HepG2 (cell line): ENCODE measurements at regions not wholly inside any gene's neighbourhood (a gene's known extent, or its start where the extent isn't known, plus 50 kb on each side); places are given as distances from the start of the nearest gene placed in this dataset.

ENCODE experiments used
- ATAC-seq: fragments of 200-7000 bp; cut with Tn5 transposase; 3 replicates; pipeline ENCODE4 v1.9.1; 2020; ENCODE audit warnings: mild to moderate bottlenecking, moderate library complexity
- BruUV-seq: library from RNA; stranded (reverse); fragments of 400-500 nt; replicated peaks from 2 replicates; lab custom pipeline; 2021; lab: Mats Ljungman, UMichigan
- CTCF ChIA-PET: fragments of 300-600 bp; formaldehyde crosslinking; extraction: SDS; loops from one replicate; lab custom pipeline; 2021; ENCODE audit warnings: low total read pairs, inconsistent platforms, low intra/inter-chr PET ratio; lab: Yijun Ruan, JAX
- POLR2A ChIA-PET: fragments of 350-600 bp; sonication (Branson Sonifier 250); formaldehyde crosslinking; loops from one replicate; lab custom pipeline; 2020; ENCODE audit warnings: antibody characterized with exemption, inconsistent platforms; lab: Yijun Ruan, JAX
- DNase-seq: peaks from one replicate; pipeline ENCODE4 v3.0.0-alpha.2; 2015; ENCODE audit warnings: low spot score
- FAIRE-seq: peaks from 3 replicates; lab custom pipeline; 2011; peaks lifted over from hg19 to GRCh38; lab: Jason Lieb, UNC
- H2AFZ ChIP-seq: one replicate; pipeline ENCODE4 v1.6.1; 2011; ENCODE audit warnings: low read length, inconsistent platforms
- H3K27ac ChIP-seq: fragments of 300-600 bp; 3 replicates; pipeline ENCODE4 v1.8.0; 2011; ENCODE audit warnings: mixed run types, mild to moderate bottlenecking, mixed read lengths, low read length, inconsistent platforms; ENCODE audit not compliant: insufficient read depth; ENCODE audit errors: extremely low read length
- H3K27me3 ChIP-seq, 2 experiments: fragments of 200-600 bp in 1 of 2; 2 replicates in 1 of 2; 3 replicates in 1 of 2; pipeline versions ENCODE4 v1.6.0 to v1.8.0; 2011; ENCODE audit warnings: low read length in 2 of 2, mild to moderate bottlenecking in 2 of 2, moderate library complexity in 2 of 2, inconsistent platforms in 1 of 2; ENCODE audit not compliant: insufficient read depth in 2 of 2, control insufficient read depth in 1 of 2
- H3K36me3 ChIP-seq, 2 experiments: fragments of 200-600 bp in 1 of 2; replicated peaks in 1 of 2; 2 replicates in 1 of 2; 3 replicates in 1 of 2; pipeline versions ENCODE4 v1.5.1 to v1.8.0; 2011; ENCODE audit warnings: low read length in 2 of 2, inconsistent platforms in 1 of 2; ENCODE audit not compliant: insufficient read depth in 2 of 2, control insufficient read depth in 1 of 2
- H3K4me1 ChIP-seq: 2 replicates; pipeline ENCODE4 v1.5.1; 2012; ENCODE audit warnings: low read length, inconsistent platforms; ENCODE audit not compliant: insufficient read depth
- H3K4me2 ChIP-seq: 2 replicates; pipeline ENCODE4 v1.6.0; 2011; ENCODE audit warnings: low read depth, low read length, inconsistent platforms
- H3K4me3 ChIP-seq, 3 experiments: fragments of 200-600 bp in 1 of 3; sonication (generic), shearing (Covaris generic) in 1 of 3; replicated peaks in 1 of 3; 2 replicates each; pipeline ENCODE4 v1.5.1; 2011 to 2016; ENCODE audit warnings: low read length in 3 of 3, inconsistent platforms in 2 of 3, low read depth in 2 of 3, mild to moderate bottlenecking in 2 of 3, control low read depth in 1 of 3, mixed read lengths in 1 of 3; ENCODE audit not compliant: insufficient read depth in 1 of 3
- H3K79me2 ChIP-seq: one replicate; pipeline ENCODE4 v1.6.1; 2011; ENCODE audit warnings: low read length, inconsistent platforms; ENCODE audit not compliant: insufficient read depth
- H3K9ac ChIP-seq: 2 replicates; pipeline ENCODE4 v1.6.0; 2011; ENCODE audit warnings: mild to moderate bottlenecking, low read depth, low read length, inconsistent platforms; ENCODE audit not compliant: insufficient read depth
- H3K9me3 ChIP-seq: 2 replicates; pipeline ENCODE4 v1.5.1; 2012; ENCODE audit warnings: mild to moderate bottlenecking, low read length
- H4K20me1 ChIP-seq: 2 replicates; pipeline ENCODE4 v1.6.0; 2011; ENCODE audit warnings: inconsistent platforms, mild to moderate bottlenecking, low read length, moderate library complexity; ENCODE audit not compliant: insufficient read depth
- TAF1 ChIP-seq: sonication (generic); formaldehyde crosslinking; IDR thresholded peaks from 2 replicates; pipeline ENCODE4 v1.4.0; 2020; ENCODE audit warnings: missing genetic modification reagents
- ZNF407 ChIP-seq: sonication (generic); formaldehyde crosslinking; IDR thresholded peaks from one replicate; pipeline ENCODE4 v1.5.1; 2020; ENCODE audit warnings: mild to moderate bottlenecking, missing genetic modification reagents; ENCODE audit errors: not compliant biosample characterization
- ZNF629 ChIP-seq: sonication (generic); formaldehyde crosslinking; conservative IDR thresholded peaks from 2 replicates; pipeline ENCODE4 v1.5.0; 2020; ENCODE audit warnings: missing genetic modification reagents
- WGBS: methylation state at CpG from one replicate; pipeline ENCODE4 v1.1.6; 2017; ENCODE audit warnings: low lambda C conversion rate; 5-methylcytosine and 5-hydroxymethylcytosine counted together
- in situ Hi-C: cut with HindIII; loops from 2 replicates; pipeline ENCODE4 v1.10.0; 2017; ENCODE audit warnings: low pct_unique_long_range_greater_than_20kb; ENCODE audit not compliant: extremely low pct_ligation_motif_present
- intact Hi-C: fragments of 100-400 bp; cut with micrococcal nuclease; formaldehyde crosslinking; loops from one replicate; pipeline ENCODE4 v1.10.0; 2022; ENCODE audit not compliant: unreplicated experiment
- TF ChIP-seq, protein P1 (sequence below): IDR thresholded peaks from 2 replicates; pipeline ENCODE4 v1.6.1; 2012; ENCODE audit warnings: low read depth, low read length, improper control_type of control experiment
- TF ChIP-seq, protein P2 (sequence below): sonication (generic); formaldehyde crosslinking; IDR thresholded peaks from 2 replicates; pipeline ENCODE4 v1.4.0; 2020; ENCODE audit warnings: missing genetic modification reagents

GRCh38 chr7:135837675-135838074 lies 89.1 kb upstream of the FAM180A start:
- no peak for ATAC-seq
- H3K4me2 ChIP-seq: no peak overlapping the region
- no TSS peak for BruUV-seq
- no peaks in the 10 kb centered on the region for H3K36me3 ChIP-seq
- no peaks in the 10 kb centered on the region for H3K9me3 ChIP-seq
- H3K4me3 ChIP-seq: no peak overlapping the region
- intact Hi-C loops: no loop called here
- TF ChIP-seq, protein P1, sequence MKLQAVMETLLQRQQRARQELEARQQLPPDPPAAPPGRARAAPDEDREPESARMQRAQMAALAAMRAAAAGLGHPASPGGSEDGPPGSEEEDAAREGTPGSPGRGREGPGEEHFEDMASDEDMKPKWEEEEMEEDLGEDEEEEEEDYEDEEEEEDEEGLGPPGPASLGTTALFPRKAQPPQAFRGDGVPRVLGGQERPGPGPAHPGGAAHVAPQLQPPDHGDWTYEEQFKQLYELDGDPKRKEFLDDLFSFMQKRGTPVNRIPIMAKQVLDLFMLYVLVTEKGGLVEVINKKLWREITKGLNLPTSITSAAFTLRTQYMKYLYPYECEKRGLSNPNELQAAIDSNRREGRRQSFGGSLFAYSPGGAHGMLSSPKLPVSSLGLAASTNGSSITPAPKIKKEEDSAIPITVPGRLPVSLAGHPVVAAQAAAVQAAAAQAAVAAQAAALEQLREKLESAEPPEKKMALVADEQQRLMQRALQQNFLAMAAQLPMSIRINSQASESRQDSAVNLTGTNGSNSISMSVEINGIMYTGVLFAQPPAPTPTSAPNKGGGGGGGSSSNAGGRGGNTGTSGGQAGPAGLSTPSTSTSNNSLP: no peak
- TF ChIP-seq ZNF629 (CRISPR knock-in tag): no peak
- TF ChIP-seq, protein P2, sequence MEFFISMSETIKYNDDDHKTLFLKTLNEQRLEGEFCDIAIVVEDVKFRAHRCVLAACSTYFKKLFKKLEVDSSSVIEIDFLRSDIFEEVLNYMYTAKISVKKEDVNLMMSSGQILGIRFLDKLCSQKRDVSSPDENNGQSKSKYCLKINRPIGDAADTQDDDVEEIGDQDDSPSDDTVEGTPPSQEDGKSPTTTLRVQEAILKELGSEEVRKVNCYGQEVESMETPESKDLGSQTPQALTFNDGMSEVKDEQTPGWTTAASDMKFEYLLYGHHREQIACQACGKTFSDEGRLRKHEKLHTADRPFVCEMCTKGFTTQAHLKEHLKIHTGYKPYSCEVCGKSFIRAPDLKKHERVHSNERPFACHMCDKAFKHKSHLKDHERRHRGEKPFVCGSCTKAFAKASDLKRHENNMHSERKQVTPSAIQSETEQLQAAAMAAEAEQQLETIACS (CRISPR knock-in tag): no peak
- no peak for TF ChIP-seq ZNF407
- TF ChIP-seq TAF1 (CRISPR knock-in tag): no peak
- no peak overlapping the region for H3K27ac ChIP-seq
- 0% methylated on average over 2 of the region's 2 CpGs for WGBS
- H3K79me2 ChIP-seq: no peaks in the 10 kb centered on the region
- in situ Hi-C loops: no loop called here
- DNase-seq: no peak
- no peaks in the 10 kb centered on the region for H3K4me1 ChIP-seq
- H3K9ac ChIP-seq: no peak overlapping the region
- H2AFZ ChIP-seq: no peak overlapping the region
- peaks cover 0 to 14% of the 10 kb centered on the region in 2 experiments; a peak in 1 of 5 replicates for H3K27me3 ChIP-seq
- POLR2A ChIA-PET: no interaction called here
- CTCF ChIA-PET: no interaction called here
- FAIRE-seq: no peak
- H4K20me1 ChIP-seq: no peaks in the 10 kb centered on the region
